ENCODE measurements at regions not wholly inside any gene's neighbourhood (a gene's known extent, or its start where the extent isn't known, plus 50 kb on each side); places are given as distances from the start of the nearest gene placed in this dataset.

DNA sequence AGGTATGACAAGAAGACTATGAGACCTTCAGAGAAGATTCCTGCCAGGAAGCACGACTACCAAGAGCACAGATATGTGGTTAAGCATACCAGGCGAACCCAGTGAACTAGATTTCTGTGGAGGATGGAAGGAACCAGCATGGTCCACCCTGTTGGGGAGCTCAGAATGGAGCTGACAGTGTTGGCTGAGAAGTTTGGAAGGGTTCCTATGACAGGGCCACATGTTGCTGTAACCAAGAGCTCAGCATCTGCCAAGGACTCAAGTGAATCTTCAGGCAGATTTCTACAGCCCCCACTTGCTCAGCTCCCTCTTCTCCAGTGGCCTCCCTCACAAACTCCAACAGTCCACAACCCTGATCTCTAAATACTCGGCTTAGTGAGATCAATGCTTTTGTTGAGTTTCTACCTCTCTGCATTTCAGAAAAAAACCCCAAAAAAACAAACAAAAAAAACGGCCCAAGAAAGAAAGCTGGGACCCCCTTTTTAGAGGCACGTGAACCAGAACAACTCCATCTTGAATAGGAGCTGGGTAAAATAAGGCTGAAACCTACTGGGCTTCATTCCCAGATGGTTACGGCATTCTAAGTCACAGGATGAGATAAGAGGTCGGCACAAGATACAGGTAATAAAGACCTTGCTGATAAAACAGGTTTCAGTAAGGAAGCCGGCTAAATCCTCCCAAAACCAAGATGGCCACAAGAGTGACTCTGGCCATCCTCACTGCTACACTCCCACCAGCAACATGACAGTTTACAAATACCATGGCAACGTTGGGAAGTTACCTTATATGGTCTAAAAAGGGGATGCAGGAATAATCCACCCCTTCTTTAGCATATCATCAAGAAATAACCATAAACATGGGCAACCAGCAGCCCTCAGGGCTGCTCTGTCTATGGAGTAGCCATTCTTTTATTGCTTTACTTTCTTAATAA is 691.1 kb downstream of the UQCRFS1 start:
- DNase-seq: no peak

DNA sequence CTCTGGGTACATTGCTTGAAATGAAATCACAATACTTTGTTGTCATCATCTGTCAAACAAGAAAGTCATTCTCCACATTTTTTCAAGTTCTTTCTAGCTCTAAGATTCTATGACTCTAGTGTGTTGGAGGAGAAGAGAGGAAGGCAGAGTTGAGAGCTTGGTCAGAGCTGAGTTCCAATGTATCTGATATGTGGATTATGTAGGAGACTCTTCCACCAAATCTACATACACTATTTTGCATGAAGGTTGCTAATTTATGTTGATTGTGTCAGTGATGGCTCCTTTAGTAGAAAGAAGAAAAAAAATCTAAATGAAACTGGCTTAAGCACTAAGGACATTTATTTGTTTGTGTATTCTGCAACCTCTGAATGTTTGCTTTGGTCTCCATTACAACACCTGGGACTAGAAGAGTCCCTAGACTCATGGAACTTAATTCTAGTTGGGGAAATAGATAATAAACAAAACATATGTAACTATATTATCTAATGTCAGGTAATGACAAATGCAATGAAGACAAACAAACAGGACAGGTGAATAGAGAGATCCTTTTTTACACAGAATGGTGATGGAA is 691.9 kb downstream of the UQCRFS1 start:
- no peak for DNase-seq

DNA sequence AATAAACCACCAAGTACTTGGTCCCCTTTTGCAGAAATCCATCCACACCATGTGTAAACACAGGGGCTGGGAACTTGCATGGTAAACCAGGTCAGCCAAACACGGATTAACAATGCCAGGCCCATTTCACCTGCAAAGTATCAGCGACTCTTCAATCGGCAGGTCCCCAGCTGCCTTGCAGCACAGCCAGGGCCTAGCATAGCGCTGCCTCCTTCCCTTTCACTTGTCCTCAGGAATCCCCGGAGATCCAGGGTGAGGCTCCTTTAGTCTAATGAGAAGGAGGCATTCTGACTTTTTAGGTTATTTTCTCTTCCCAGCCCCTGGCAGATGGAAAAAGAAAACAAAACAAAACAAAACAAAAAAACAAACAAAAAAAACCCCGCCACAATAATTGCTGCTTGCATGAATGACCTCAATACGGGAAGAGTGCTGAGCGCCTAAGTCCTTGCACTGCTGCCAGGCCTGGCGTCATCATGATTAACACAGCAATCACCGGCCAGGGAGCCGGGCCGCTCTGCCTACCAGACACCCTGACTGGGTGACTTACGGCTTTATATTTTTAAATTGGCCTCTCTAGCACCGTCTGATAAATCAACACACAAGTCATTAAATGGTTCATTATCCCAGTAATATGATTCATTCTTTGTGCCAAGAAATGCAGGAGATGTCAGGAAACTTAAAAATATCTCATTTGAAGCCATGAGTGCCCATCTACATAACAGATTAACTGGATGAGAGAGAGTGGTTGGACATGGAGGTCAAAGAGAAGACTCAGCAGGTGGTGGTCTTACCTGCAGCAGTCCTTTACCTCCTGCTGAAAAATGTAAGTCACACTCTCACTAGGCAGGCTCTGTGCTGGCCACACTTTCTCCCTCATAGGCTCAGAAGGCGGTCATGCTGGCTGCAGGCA is 692.7 kb downstream of the UQCRFS1 start:
- no peak for DNase-seq

DNA sequence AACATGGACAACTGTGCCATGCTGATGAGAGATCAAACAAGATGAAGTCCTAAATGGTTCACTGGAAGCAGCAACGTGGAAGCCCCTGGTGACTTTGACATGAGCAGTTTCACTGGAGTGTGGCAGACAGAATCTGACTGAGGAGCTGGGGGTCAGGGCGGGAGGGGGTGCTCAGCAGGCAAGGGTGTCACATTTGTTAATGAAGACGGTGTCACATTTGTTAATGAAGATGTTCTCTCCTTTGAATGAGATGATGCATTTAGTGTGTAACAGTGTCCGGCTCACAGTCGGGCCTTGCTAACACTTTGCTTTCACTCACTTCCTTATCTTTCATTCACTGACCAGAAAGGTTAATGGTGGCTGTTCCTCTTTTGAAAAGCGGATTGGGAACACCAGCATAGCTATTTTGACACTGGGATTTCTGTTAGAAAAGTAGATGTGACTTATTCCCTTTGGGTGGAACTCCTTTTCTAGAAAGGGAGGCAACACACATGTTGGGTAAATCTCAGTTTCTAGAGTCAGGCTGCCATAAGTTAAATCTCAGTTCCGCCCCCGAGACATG is 693.7 kb downstream of the UQCRFS1 start:
- no peak for DNase-seq

DNA sequence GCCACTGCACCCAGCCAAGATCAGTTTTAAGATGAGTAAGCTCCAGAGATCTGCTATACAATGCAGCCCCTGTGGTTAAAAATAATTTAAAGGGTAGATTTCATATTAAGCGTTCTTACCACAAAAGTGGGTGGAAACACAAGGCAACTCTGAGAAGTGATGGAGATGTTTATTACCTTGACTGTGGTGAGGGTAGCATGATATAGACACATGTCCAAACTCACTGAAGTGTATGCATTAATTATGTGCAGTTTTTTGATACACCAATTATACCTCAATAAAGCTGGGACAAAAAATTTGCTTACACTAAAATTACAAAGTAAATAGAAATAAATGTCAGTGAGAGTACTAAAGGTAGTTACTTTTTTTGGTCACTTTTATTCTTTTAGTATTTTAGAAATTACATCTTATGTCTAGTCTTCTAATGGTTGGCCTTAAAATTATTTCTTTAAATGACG is 696.5 kb downstream of the UQCRFS1 start:
- DNase-seq: no peak

DNA sequence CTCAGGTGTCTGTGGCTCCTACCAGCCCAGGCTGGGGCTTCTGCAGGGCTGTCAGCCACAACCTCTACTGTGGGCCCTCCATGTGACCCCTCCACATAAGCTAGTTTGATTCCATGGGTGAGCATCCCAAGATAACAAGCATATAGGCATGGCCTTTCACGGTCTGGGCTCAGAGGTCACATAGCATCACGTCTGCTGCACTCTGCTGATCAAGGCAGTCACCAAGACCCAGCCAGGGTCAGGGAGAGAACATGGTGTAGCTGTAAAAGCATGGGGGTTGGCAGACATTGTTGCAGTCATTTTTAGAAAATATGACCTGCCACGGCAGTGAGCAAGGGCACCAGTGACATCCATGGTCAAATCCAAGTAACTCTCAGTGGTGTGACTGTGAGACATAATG is 698.8 kb downstream of the UQCRFS1 start:
- no peak for DNase-seq

DNA sequence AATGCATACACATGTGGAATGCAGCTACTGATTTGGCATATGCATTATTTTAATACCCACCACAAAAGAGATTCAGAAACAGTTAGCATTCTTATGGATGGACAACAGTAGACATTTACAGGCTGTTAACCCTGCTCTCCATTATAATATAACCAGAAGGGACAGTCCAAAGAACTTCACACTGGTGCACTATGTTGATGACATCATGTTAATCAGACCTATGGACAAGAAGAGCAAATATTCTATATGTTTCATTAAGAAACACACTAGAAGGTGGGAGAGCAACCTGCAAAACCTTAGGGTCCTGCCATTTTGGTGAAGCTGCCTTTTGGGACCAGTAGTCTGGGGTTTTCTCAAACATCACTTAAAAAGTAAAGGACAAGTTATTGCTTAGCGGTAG is 701.3 kb downstream of the UQCRFS1 start:
- DNase-seq: no peak

DNA sequence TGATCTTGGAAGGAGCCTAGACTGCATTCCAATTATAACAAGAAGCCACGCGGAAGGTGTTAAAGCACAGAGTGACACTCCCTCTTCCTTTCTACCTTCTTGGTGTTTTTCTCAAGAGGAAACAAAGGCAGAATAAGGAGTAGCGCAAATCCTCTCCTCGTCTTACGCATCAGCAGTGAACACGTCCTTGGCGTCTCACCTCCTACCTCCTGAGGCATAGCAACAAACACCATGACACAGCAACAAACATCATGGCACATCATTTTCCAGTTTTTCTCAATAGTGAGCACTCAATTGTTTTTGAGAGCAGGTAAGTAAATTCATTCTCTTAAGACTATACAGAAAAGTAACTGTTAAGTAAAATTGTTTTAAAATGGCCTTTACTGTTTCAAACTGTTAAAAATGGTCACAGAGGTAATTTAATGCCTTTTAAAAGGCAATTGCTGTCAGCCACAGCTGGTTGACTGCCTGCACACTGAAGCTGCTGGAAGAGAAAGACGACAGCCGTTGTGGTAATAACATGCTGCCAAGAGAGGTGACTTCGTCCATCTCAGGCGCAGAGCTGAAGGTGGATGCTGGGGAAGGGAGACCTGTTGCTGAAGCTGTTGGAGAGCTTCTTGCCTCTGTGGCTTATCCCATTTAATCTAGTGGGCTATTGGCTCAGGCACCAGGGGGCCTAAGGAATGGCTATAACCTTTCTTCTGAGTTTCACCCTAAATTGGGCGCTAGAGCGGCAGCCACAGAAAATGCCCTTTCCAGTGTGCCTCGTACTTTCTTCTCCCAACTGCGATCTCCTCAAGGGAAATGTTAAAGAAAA is 703.7 kb downstream of the UQCRFS1 start:
- no peak for DNase-seq

DNA sequence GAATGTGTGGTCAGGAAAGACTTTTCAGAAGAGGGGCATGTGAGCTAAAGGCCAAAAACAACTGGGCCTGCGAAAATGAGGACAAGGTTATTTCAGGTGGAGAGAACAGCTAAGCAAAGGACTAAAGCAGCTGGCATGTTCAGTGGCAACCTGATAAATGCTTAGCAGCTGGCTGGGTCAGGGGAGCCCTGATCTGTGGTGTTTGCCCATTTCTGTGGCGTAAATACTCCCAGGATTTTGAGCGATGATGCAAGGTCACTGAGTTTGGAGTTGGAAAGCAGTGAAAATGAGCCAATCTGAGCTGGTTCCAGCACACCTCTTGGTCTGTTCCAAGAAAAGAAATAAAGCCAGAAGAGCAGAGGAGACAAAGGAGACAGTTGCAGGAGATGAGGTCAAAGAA is 704.3 kb downstream of the UQCRFS1 start:
- DNase-seq: no peak

DNA sequence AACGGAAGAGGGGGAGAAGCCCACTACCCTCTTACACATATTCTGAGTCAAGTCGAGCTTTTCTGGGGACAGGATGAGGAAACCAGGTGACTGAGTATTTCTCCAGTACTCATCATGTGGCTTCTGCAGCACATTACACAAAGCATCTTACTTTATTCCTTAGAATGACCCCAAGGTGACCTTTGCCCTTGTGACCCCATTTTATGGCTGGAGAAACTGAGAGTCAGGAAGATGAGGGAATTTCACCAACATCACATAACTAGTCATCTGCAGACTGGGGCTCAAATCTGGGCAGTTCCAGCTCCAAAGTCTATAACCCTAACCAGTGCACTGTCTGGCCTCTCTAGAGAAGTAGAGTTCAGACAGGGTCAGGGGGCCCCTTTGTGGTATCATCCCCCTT is 707.0 kb downstream of the UQCRFS1 start:
- no peak for DNase-seq

DNA sequence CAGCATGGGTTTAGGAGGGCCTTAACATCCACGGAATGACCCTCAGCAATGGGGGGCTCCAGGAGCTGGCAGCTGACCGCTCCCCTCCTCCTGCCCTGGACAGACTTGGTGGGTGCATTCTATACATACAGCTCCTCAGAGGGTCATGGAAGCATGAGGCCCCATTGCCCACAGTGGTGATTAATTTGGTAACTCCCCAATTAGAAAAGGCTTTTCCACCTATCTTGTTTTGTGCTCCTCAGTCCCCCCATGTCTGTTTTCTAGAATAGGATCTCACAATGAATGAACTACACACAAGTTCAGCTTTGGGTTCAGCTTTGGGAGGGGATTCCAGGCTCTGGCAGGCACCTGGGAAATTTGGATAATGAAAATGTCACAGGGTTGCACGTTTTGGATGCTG is 707.8 kb downstream of the UQCRFS1 start:
- no peak for DNase-seq

DNA sequence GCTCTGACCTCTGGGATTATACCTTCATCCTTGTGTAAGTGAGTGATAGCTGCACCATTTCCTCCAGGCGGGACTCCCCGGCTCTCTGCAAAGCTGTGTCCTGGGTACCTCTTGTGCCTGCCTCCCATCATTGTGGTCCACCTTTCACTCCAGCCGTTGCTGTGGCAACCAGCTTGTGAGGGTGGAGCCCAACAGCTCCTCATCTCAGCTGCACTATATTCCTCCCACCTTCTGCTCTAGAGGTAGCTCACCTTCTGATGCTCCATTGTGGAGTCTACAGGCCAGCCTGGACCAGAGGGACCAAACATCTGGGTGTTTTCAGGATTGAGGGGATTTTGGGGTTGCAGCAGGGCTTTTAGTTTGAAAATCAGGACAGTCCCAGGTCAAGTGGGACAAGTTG is 708.2 kb downstream of the UQCRFS1 start:
- no peak for DNase-seq

DNA sequence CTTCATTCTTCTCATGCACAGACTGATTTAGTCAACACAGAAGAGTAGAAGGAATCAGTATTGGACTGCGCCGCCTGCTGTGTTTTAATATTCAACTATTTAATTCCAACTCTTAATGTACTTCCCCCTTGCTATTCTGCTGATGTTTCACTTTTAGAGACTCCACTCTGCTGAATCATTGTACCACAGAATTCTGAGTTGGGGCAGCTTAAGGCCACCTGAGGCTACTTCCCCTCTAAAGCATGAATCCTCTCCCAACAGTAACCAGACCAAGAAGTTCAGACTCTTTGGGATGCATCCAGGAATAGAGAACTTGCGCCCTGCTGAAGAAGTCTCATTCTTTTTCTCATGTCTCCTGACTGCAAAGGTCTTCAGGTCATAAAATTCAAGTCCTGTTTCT is 708.8 kb downstream of the UQCRFS1 start:
- no peak for DNase-seq

DNA sequence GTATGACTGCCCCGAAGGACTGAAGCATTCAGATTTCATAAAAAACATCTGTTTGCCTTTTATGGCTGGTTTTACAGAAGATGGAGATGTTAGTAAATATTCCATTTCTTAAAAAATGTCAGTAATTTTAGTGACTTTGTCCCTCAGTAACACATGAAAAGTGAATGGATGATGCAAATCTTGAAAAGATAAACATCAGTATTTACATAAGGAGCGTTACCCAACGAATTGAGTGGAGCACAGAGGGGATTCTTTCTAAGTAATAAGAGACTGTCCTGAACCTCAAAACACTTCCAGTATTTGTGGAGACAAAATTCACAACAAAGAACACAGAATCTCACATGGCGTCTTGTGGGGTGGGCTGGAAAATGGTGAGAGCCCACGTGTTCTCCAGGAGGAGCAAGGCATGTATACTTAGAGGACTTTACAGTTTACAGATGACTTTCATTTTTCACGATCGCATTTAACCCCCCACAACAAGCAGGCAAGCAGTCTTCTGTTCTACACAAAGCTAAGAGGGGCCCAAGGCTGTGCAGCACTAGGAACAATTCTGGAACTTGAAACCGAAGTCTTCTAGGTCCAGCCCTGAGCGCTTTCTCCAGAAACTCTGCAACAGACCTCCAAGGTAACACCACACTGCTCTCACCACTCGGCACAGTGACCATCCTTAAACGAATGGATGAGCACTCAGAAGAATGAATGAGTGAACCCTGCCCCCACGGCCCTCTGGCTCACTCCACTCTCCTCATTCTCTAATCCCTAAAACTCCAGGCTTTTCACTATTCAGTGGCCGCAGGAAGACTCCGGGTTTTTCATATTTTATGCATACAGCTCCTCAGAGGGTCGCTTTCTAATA is 709.8 kb downstream of the UQCRFS1 start:
- no peak for DNase-seq

DNA sequence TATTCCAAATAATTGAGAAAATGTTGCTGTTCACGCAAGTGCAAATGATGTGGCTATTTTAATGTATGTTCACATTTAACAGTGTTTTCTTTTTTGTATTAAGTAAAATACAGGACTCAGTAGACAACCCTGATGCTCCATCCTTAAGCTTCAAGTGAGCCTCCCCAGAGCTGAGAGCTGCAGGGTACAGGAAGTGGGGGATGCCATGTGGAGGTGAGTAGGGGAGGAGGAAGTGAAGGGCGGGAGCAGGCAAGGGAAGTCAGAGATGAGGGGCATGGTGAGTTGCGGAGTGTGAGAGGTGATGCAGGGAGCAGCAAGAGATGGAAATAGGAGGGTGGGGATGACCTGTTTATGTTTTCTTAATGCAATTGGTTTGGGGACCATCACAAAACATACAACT is 711.0 kb downstream of the UQCRFS1 start:
- no peak for DNase-seq

DNA sequence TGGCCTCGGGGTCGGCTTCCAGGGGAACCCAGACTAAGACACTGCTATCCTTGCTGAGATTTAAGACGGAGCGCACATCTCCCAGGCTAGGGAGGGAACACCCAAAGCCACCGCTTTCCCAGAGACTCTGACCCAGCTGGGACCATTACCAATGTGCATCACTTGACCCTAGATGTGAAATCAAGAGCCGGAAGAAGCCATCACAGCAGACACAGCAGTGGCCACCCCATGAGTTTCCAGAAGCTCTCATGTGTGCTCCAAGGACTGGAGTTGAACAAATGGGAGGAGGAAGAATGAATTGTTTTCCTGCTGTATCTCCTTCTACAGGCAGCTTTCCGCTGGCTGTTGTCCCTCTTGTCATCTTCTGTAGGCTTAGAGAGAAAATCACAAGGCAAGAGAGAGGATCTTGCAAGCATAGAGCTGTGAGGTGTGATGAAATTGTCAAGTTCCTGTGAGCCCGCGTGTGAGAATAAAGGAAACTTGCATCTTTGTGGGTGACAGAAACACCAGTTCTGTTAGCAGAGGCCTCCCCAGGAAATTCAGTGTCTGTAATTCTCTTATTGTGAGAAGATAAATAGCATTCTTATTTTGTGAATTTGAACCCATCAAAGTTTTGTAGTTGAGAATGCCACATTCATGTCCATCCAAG is 711.8 kb downstream of the UQCRFS1 start:
- DNase-seq: peak in 1 of 2 donors; percentile 12

DNA sequence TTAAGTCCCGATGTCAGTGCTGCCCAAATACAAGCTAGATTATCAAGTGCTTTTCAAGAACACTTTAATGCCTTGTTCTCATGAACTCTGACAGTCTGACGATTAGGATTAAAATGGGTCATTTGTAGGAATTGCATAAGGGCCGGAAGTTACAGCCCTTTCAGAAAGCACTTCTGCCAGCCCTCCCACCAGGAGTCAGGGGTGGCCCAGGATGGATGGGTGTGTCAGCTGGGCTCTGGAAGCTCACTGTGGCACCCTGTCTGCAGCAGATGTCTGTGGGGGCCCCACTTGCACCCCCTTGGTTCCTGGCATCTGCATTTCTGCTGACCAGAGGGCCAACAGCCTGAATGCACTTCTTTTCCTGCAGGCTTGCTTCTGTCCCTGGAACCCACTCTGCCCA is 712.7 kb downstream of the UQCRFS1 start:
- DNase-seq: no peak

DNA sequence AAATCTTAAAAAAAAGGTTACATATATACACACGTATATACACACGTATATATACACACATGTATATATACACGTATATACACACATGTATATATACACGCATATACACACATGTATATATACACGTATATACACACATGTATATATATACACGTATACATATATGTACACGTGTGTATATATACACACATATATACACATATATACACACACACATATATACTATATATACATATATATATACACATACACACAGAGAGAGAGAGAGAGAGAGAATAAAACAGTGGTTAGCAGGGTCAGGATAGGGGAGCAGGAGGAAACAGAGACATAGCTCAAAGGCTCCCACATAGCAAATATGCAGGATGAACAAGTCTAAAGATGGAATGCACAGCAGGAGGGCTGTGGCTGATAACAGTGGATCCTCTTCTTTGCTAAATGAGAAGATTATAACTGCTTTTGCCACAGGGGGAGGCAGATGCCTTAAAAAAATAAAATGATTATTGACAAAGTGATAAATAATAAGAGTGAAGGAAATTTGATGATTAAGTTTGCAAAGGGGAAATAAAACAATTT is 714.5 kb downstream of the UQCRFS1 start:
- DNase-seq: no peak

DNA sequence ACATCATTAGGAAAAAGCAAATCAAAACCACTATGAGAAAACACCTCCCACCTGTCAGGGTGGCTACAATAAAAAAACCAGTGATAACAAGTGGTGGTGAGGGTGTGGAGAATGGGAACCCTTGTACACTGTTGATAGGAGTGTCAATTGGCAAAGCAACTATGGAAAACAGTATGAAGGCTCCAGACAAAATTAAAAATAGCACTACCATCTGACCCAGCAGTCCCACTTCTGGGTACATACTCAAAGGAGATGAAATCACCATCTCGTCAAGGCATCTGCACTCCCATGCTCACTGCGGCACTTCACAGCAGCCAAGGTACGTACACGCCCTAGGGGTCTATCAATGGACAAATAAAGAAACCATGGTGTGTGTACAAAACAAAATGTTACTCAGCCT is 715.1 kb downstream of the UQCRFS1 start:
- DNase-seq: no peak

DNA sequence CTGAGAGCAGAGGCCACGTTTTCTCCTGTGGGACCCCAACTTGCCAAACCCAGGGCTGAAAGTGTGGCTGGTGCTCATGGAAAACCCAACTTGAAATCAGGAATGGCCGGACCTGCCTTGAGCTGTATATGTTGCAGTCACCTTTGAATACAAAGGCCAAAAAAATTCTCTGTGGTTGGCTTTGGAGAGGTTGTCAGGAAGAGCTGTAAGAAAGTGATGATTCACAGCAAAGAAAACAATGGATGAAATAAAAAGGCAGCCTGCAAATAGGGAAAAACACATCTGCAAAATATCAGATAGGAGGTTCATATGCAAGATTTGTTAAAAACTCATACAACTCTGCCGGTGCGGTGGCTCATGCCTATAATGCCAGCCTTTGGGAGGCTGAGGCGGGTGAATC is 715.8 kb downstream of the UQCRFS1 start:
- DNase-seq: no peak
